NK-92 (cell line): ENCODE measurements at regions not wholly inside any gene's neighbourhood (a gene's known extent, or its start where the extent isn't known, plus 50 kb on each side); places are given as distances from the start of the nearest gene placed in this dataset.

Experiments
- DNase-seq: peaks from one replicate; lab custom pipeline; 2025; ENCODE audit not compliant: unreplicated experiment; lab: John Stamatoyannopoulos, UW

DNA sequence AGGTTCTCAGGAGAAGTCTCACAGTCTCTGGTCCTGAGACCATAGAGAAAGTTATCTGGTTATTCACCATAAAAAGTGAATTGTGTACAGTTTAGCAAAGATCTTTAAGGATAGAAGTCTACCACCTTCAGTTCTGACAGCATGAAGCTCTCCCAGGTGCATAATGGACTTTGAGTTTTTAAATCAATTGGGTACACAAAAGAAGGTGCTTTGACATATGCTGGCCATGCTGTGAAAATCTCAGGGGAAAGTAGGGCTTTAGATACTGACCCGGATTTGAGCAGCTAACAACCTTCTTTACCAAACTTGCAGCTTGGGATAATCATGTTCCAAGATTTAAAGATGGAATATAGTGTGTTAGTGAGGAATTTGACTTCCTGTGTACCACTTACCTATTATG lies 264.2 kb downstream of the ZSWIM6 start:
- no peak for DNase-seq

DNA sequence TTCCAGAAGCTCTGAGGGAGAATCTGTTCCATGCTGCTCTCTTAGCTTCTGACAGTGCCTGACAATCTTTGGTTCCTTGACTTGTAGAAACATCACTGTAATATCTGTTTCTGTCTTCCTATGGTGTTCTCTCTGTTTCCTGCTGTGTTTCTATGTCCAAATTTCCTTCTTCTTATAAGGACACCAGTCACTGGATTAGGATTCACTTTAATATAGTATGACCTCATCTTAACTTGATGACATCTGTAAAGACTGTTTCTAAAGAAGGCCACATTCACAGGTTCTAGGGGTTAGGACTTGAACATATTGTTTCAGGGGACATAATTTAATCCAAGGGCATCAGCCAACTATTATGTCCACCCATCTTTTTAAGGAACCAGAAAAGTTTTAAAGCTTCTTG lies 265.6 kb downstream of the ZSWIM6 start:
- DNase-seq: no peak

DNA sequence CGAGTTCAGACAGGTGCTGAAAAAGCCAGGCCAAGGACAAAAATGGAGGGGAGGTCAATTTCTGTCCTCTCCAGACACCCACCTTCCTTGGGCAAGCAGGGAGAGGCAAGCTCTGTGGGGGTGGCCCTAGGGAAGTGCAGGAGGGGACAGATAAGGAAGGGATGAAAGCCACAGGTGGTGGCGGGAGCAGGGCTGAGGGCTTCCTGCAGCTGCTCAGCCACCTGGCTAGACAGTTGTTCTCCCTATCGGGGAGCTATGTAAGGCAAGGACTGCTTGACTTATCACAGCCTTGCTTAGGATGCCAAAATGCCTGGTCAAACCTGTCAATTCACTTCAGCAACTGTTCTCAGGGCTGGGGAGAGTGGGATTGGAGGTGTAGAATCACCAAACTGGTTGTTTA lies 266.1 kb downstream of the ZSWIM6 start:
- DNase-seq: no peak

DNA sequence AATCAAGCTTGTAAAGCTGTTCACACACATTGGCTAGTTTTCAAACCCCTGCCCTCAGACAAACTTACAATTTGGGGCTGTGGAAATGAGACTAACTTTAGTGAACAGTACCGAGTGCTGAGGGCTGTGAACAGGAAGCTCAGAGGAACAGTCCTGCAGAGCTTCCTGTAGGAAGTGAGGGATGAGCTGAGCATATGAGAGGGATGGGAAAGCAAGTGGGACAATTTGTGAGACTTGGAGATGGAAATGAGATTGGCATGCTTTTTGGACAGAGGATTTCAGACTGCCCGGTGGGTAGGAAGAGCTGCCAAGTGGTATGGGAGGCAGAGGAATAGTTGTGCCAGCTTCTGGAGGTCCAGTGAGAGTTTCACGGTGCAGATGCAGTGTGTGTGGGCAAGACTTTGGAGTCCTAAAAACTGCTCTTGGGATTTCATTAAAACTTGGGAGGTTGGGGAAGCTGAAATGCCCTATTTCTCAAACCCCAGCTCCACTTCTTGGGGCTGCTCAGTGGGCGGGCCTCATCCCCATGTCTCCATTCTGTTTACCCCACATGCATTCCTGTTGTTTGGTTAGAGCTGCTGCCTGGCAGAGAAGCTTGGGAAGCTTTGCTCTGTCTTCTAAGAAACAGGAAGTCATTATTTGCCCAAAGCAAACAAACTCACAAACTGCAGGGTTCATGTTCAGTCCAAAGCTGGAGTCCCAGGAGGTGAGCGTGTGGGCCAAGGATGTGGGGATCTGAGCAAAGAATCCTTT lies 267.5 kb downstream of the ZSWIM6 start:
- DNase-seq: no peak

DNA sequence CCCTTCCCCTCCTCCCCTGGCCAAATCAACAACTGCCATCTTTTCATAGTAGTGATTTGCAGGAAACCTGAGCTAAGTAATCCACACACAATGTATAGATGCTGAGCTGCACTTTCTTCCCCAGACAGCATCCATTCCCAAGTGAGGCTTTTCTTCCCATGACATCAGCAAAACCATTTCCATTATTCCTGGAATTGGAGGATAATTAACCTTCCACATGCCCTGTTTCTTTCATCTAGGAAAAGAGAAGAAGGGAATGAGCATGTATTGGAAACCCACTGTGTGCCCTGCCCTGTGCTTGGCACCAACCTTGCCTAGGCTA lies 268.0 kb downstream of the ZSWIM6 start:
- DNase-seq: no peak

DNA sequence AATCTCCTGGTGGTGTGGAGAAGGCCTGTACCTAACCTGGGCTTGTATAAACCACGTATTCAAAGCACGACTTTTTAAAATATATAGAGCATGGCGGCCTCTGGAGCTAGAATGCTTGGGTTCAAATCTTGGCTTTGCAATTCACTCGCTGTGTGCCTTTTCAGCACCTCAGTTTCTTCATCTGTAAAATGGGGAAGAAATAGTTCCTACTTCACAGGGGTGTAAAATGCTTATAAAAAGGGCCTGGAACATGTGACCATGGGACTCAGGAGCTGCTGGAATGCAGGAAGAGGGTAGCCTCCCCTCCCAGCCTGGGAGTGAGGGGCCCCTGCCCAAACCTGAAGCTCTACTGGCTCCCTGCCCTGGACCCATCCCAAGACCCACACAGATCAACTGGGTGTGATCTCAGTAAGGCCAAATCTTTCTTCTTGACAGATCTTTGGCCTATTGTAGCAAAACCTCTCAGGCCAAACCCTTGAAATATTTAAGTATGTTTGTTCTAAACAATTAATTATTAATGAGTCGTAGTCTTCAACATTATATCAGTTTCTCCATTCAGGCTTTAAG lies 269.0 kb downstream of the ZSWIM6 start:
- DNase-seq: no peak

DNA sequence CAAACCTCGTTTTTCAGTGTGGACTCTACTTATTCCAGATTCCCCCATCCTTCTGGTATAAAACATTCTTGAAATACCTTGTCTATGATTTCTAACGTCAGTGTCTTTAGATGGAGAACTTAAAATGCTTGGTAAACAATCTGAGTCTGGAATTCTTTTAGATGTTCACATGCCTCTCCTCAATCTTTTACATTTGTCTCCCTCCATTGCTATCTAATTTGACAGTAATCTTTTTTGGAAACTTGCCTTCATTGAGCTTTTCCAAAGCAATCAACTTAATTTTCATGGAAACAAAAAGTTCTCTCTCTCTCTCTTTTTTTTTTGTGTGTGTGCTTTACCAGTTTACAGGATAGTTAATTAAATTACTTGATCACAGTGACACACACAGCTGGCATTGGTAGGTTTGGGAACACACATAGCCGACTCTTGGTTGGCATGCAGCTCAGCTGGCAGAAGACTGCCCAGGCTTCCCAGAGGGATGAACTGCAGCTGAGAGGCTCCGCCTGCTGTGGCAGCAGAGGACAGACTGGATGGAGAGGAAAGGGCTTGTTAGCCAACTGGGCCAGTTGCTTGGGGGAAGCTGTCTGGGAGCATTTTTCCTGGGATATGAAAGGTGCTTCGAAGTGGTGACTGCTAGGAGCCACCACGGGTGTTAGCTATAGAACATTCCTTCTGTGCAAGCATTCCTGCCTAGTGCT lies 271.3 kb downstream of the ZSWIM6 start:
- no peak for DNase-seq

DNA sequence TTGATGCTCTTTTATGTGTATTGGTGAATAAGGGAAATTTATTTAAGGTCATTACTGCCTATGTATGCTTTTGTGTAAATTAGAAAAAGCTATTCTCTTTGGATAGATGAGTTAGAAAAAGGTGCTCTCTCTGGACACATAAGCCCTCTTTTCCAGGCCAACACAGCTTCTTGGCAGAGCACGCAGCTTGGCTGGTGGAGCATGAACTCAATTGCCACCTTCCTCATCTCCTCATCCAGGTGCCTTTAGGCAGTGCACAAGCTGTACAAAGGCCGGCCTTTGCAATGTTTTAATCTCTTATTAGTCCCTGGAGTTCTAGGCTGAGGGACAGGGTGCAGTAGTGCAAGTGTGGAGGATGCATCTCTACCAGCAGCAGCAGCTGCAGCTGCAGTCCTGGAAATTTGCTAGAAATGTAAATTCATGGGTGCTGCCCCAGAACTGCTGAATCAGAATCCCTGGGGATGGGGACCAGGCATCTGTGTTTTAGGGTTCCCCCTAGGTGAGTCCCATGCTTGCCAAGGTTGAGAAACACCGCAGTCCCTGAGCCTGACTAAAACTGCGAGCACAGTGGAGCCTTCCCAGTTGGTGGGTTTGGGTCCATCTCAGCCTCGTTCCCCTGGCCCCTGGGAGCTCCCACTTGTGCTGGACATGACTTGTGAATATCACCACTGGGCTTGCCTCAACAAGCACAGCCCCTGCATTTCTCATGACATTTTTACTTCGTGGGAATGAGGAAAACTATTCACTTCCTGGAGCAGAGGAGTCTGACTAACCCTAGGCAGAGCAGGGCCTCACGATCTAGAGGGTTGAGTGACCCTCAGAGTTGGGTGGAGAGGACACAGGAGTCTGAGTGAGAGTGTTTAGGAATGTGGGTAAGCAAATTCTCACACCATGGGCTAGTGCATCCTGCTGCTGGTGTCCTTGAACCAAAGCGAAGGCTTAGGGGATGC lies 272.3 kb downstream of the ZSWIM6 start:
- no peak for DNase-seq

DNA sequence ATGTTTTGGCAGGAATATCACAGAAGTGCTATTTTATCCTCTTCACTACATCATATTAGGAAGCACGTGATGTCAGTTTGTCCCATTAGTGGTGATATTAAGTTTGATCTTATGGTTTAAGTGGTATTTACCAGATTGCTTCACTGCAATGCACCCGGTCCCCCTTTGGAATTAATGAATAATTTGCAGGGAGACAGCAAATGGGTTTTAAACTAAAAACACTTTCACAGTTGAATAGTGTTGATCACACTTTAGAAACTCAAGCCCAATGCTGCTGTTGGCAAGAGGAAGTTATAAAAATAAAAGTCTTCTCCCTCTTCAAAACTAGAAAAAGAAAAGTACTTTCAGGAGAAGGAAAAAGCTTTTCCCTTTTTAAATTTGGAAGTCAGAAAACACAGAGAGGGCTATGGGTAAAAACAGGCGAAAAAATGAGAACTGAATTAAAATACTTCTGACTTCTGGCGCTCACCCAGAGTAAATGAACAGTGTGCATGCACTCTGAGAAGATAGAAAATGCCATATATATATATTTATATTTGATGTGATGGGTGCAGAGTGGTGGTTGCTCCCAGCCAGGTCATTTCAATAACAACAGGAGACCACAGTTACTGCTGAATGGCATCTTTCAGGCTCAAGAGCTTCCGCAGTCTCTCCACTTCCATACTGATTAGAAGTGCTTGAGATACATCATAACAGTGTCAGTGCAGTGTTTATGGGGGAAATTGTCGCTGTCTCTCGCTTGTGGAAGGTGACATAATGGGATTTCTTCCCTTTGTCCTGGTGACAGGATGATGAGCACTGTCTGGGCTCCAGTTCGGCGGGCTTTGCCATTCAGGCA lies 278.0 kb downstream of the ZSWIM6 start:
- no peak for DNase-seq

DNA sequence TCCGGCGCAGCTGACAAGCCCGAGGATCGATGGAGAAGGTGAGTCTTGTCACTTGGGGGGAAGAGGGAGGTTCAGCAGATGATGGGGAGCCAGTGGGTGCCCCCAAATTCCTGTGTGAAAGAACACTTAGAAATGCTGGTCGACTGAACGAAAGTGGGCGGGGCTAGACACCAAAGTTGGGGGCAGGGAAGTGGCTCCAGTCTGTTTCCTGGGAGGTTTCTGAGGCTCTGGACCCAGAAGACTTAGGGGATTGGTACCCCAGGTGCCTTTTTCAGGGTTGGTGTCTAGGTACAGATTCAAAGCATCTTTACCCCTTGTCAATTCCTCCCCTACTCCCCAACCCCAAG lies 278.6 kb downstream of the ZSWIM6 start:
- DNase-seq: no peak

DNA sequence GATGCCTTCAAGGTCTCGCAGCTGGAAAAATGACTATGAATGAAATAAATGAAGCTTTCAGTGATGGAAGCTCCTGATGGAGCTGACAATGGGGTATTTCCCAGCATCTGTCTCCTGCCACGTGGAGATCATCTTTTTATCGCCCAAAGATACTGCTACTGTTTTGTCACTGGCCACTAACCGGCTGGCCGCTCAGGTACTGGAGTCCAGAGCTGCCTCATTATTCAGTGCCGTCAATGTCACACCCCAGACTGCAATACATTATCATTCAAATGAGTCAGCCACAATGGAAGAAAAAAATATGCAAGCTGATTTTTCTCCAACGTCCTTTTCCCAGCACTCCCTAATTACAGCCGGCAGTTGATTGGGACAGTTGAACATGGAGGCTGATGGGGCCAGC lies 280.4 kb downstream of the ZSWIM6 start:
- no peak for DNase-seq

DNA sequence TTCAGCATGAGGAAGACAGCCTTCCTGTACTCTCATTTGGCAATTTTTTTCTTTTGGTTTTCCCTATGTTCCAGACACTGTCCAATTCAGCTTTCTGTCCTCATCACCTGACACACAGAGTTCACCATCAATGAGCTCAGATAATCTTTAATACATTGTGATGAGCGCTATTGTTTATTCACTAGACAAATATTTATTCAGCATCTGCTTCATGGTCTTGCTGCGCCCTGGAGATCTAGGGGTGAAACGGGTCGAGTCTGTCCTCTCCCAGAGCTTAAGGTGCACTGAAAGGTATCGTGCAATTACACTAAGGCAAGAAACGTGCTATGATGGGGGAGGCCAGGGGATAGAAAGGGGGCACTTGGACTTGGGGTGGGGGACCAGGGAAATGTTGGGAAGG lies 281.6 kb downstream of the ZSWIM6 start:
- no peak for DNase-seq

DNA sequence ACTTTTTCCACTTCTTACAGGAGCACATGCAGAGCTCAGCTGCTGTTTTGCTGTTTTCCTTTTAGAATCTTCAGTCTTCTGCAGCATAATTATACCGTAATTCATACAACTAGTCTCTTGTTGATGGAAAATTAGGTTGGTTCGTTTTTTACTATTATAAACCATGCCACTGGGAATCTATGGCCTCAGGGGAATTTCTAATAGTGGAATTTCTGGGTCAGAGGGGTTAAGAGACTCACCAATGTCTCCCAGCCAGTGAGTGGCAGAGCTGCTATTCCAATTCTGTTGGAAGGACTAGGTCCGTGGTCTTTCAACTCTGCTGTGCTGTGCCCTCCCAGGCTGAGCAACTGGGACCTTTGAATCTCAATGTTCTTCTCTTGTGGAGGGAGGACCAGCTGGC lies 282.5 kb downstream of the ZSWIM6 start:
- no peak for DNase-seq

DNA sequence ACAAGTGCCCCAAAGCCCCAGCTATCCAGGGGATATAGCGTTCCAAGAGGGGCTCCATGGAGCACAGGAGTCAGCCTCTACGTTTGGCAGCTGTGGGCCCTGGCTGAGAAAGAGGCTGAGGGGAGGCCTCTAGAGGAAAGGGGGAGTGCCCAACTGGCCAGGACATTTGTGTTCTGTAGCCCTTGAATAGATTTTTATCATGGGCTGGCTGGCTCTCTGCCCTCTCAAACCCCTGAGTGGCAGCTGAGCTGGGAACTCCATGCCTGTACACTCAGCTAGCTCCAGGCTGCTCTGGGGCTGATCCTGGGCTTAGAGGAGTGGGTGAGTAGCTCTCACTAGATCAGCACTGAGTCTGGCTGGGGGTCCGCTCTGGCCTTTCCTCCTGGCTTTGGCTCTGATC lies 285.0 kb downstream of the ZSWIM6 start:
- no peak for DNase-seq

DNA sequence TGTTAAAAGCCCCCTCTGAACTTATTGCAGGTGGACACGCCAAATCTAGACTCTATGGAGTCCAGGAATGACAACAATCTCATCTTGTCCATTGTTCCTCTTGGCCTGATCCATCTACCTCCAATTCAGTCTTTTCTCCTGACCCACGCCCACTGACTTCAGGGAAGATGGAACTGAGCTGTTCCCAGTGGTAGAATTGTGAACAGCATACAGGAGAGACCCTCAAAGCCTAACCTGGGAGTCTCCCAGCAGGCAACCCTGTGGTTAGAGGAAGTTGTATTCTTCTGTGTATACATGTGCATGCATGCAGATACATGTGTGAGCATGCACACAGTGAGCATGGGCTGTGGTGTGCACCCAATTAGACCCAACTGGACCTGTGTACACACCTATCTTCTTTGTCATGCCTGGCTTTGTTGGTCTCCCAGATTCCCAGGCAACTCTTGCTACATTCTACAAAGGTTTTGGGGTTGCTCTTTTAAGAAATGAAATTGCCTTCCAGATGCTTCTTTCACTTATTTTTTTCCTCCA lies 286.0 kb downstream of the ZSWIM6 start:
- DNase-seq: no peak

DNA sequence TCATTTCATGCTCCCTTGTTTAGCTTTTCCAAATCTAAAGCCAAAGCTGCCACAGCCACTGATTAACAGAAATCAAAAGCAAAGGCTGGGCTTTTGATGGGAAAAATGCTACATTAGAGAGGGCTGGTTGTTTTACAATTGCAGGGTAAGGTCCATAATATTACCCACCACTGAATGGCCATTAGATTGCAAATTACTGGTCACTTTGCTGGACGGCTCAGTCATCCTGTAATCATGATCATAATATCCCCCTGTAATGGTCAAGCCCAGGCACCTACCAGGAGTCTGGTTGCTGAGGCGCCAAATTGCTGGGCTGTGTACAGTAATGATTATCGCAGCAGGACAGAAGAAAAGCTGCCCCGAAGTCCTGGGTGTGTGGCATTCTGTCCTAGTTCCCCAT lies 286.5 kb downstream of the ZSWIM6 start:
- no peak for DNase-seq

DNA sequence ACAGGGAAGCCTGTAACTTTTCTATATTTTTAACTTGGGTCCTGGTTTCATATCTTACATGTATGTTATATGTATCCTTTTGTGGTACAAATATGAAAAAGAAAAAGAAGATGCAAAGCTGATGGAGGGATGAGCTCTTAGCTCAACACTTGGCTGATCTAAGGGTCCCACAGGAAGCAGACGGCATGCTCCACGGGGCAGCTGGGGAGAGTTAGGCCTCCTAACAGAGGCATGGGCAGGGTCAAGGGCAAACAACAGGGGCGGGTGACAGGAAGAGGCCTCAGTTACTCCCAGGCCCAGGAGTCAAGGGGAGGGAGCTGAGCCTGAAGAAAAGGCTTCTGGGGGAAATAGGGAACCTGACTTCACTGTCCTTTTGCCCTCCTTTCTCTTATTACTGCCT lies 287.2 kb downstream of the ZSWIM6 start:
- DNase-seq: no peak

DNA sequence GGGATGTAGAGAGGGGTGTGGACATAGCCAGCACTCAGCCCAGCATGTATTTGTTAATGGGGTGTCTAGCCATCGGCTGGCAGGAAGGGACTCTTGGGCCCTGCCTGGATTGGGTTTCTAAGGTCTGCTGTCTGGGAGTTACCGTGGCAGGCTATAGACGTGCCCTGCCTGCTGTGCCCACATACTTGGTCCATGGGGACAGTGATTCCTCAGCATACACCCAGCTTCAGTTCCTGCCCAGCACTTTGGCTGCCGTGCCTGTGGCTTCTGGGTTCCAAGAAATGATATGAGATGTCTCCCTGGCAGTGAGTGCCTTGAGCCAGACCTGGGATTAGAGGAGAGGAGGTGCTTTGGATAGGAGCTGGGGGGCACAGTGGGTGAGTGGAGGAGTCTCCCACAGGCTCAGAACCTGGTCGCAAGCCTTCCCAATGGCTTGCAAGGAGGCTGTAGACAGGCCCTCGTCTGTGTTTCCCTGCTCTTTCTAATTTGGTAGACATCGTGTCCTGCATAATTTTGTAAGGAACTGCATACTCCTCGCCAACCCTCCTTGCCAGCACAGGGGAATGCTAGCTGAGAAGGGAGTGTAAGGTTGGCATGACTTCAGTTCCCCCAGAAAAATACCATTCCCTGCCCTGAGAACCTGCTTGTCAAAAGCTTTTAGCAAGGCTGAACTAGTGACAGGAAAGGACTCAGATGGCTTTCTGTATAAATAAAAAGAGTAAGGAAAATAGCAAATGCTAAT lies 287.9 kb downstream of the ZSWIM6 start:
- DNase-seq: no peak

DNA sequence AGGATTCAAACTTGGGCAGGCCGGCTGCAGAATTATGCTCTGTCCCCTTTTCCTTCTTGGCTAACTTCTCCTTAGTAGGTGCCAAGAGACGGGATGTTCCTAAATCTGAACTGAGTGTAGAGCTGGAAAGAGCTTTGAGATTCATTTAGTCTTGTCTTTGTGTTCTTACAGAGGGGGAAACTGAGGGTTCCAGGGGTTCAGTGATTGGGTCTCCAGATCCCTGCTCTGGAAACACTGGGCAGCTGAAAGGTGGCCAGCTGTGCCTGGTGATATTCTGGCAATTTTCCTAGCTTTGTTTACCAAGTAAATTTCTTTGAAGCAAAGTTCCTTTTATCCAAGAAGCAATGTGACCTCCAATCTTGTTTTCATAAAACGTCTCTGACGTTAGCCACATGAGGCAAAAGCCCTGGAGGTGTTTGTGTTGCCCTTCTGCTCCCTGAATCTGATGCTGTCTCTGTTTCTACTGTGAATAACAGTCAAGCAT lies 288.7 kb downstream of the ZSWIM6 start:
- DNase-seq: no peak

DNA sequence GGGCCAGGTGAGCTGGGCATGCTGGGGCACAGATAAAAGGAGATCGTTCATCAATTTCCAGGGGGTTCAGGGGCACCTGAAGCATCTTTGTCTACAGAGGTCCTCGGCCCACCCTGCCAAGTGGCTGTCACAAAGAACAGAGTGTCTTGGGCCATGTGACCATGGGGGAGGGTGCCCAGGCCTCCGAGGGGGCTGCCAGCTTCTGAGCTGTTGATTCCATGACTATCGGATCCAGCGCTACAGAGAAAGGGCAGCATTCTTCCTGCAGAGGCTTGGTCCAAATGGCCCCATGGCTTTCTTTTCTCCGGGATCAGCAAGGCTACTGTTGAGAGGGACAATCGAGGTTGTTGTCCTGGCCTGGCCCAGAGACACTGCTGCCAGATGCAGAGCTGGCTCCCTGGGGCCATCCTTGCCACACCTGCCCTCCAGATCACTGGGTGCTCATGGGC lies 289.2 kb downstream of the ZSWIM6 start:
- DNase-seq: no peak
